ENCODE measurements at regions not wholly inside any gene's neighbourhood (a gene's known extent, or its start where the extent isn't known, plus 50 kb on each side); places are given as distances from the start of the nearest gene placed in this dataset.

GRCh38 chr3:96712792-96713191 is 101.6 kb upstream of the EPHA6 start:
- no peak for TF ChIP-seq CTCF (IDR thresholded peaks at IDR 0.05; ENCODE audit: insufficient read depth, low read length, missing control alignments)
- H3K4me3 ChIP-seq (ENCODE audit: low read depth, low read length), result no peak overlapping the region
- CTCF ChIA-PET, result no interaction called here
- POLR2A ChIA-PET, result no interaction called here
- DNase-seq (ENCODE audit: low read depth, low spot score), result no peak

GRCh38 chr3:96719921-96720320 is 94.5 kb upstream of the EPHA6 start:
- DNase-seq (ENCODE audit: low read depth, low spot score), result no peak
- no peak for TF ChIP-seq CTCF (IDR thresholded peaks at IDR 0.05; ENCODE audit: insufficient read depth, low read length, missing control alignments)
- ChIA-PET CTCF (no interaction called here), POLR2A (no interaction called here)
- no peak overlapping the region for H3K4me3 ChIP-seq (ENCODE audit: low read depth, low read length)

GRCh38 chr3:96731031-96731430 is 83.4 kb upstream of the EPHA6 start:
- DNase-seq (ENCODE audit: low read depth, low spot score), result no peak
- POLR2A ChIA-PET, result no interaction called here
- H3K4me3 ChIP-seq (ENCODE audit: low read depth, low read length), result no peak overlapping the region
- TF ChIP-seq CTCF (IDR thresholded peaks at IDR 0.05; ENCODE audit: insufficient read depth, low read length, missing control alignments), result no peak
- CTCF ChIA-PET, result no interaction called here

- TF ChIP-seq CTCF (IDR thresholded peaks at IDR 0.05; ENCODE audit: insufficient read depth, low read length, missing control alignments), result no peak
- no peak for DNase-seq (ENCODE audit: low read depth, low spot score)
- no peak overlapping the region for H3K4me3 ChIP-seq (ENCODE audit: low read depth, low read length)
- ChIA-PET POLR2A (no interaction called here), CTCF (no interaction called here)
Observed at GRCh38 chr3:96734273-96735009, 80.0 kb upstream of the EPHA6 start.

GRCh38 chr3:96748139-96748538 is 66.3 kb upstream of the EPHA6 start:
- no peak for DNase-seq (ENCODE audit: low read depth, low spot score)
- ChIA-PET POLR2A (no interaction called here), CTCF (no interaction called here)
- TF ChIP-seq CTCF (IDR thresholded peaks at IDR 0.05; ENCODE audit: insufficient read depth, low read length, missing control alignments), result no peak
- H3K4me3 ChIP-seq (ENCODE audit: low read depth, low read length), result no peak overlapping the region

GRCh38 chr3:96750094-96750767 is 64.2 kb upstream of the EPHA6 start:
- ChIA-PET CTCF (no interaction called here), POLR2A (no interaction called here)
- TF ChIP-seq CTCF (IDR thresholded peaks at IDR 0.05; ENCODE audit: insufficient read depth, low read length, missing control alignments), result no peak
- DNase-seq (ENCODE audit: low read depth, low spot score), result no peak
- H3K4me3 ChIP-seq (ENCODE audit: low read depth, low read length), result no peak overlapping the region
